IMR-90 (cell line): ENCODE measurements at regions not wholly inside any gene's neighbourhood (a gene's known extent, or its start where the extent isn't known, plus 50 kb on each side); places are given as distances from the start of the nearest gene placed in this dataset.

ENCODE experiments used
- ATAC-seq: fragments of 200-7000 bp; cut with Tn5 transposase; 2 replicates; pipeline ENCODE4 v1.9.1; 2020; ENCODE audit warnings: low read depth, mild to moderate bottlenecking, moderate library complexity
- BruUV-seq: library from RNA; stranded (reverse); fragments of 400-500 nt; replicated peaks from 2 replicates; lab custom pipeline; 2021; lab: Mats Ljungman, UMichigan
- CTCF ChIA-PET: fragments of 300-600 bp; formaldehyde crosslinking; extraction: SDS; loops from one replicate; lab custom pipeline; 2021; ENCODE audit warnings: antibody characterized with exemption; lab: Yijun Ruan, JAX
- POLR2A ChIA-PET: fragments of 300-600 bp; sonication (Branson Sonifier 250); formaldehyde crosslinking; loops from one replicate; lab custom pipeline; 2022; ENCODE audit warnings: antibody characterized with exemption; ENCODE audit not compliant: unreplicated experiment; lab: Charles Lee
- DNase-seq: peaks from one replicate; pipeline ENCODE4 v3.0.0; 2013
- H2AFZ ChIP-seq: replicated peaks from 2 replicates; pipeline ENCODE3; 2013; ENCODE audit warnings: low read length, mild to moderate bottlenecking; ENCODE audit not compliant: poor library complexity
- H2AK5ac ChIP-seq: 2 replicates; pipeline ENCODE4 v1.6.1; 2013; ENCODE audit warnings: low read depth, low read length, inconsistent platforms
- H2AK9ac ChIP-seq: replicated peaks from 2 replicates; pipeline ENCODE3; 2013; ENCODE audit warnings: mild to moderate bottlenecking, low read depth, low read length, moderate library complexity; ENCODE audit not compliant: poor library complexity
- H2BK120ac ChIP-seq: 2 replicates; pipeline ENCODE4 v1.6.1; 2013; ENCODE audit warnings: low read depth, low read length, inconsistent platforms
- H2BK15ac ChIP-seq: 3 replicates; pipeline ENCODE4 v1.6.1; 2013; ENCODE audit warnings: low read depth, low read length, inconsistent platforms
- H2BK20ac ChIP-seq: 2 replicates; pipeline ENCODE4 v1.6.1; 2013; ENCODE audit warnings: low read depth, mild to moderate bottlenecking, inconsistent platforms, low read length, moderate library complexity
- H2BK5ac ChIP-seq: 2 replicates; pipeline ENCODE4 v1.6.1; 2013; ENCODE audit warnings: mild to moderate bottlenecking, low read depth, low read length, inconsistent platforms; ENCODE audit not compliant: poor library complexity, severe bottlenecking
- H3K14ac ChIP-seq: replicated peaks from 2 replicates; pipeline ENCODE4 v1.6.1; 2013; ENCODE audit warnings: low read depth, low read length, inconsistent platforms
- H3K18ac ChIP-seq: 2 replicates; pipeline ENCODE4 v1.6.1; 2013; ENCODE audit warnings: low read depth, low read length, control low read depth
- H3K23ac ChIP-seq: 2 replicates; pipeline ENCODE4 v1.6.1; 2013; ENCODE audit warnings: low read depth, low read length, inconsistent platforms
- H3K27ac ChIP-seq: 2 replicates; pipeline ENCODE4 v1.5.1; 2013; ENCODE audit warnings: mild to moderate bottlenecking, control low read depth, low read length; ENCODE audit not compliant: insufficient read depth
- H3K27me3 ChIP-seq: 2 replicates; pipeline ENCODE4 v1.6.1; 2013; ENCODE audit warnings: low read length; ENCODE audit not compliant: control insufficient read depth, insufficient read depth
- H3K36me3 ChIP-seq: 2 replicates; pipeline ENCODE4 v1.6.1; 2013; ENCODE audit warnings: low read length, mixed read lengths; ENCODE audit not compliant: control insufficient read depth, insufficient read depth
- H3K4ac ChIP-seq: 2 replicates; pipeline ENCODE4 v1.6.1; 2013; ENCODE audit warnings: low read depth, low read length, inconsistent platforms
- H3K4me1 ChIP-seq: 2 replicates; pipeline ENCODE4 v1.6.1; 2013; ENCODE audit warnings: low read length, mixed read lengths; ENCODE audit not compliant: control insufficient read depth, insufficient read depth
- H3K4me2 ChIP-seq: 2 replicates; pipeline ENCODE4 v1.6.1; 2013; ENCODE audit warnings: low read depth, mild to moderate bottlenecking, control low read depth, low read length, moderate library complexity
- H3K4me3 ChIP-seq: 2 replicates; pipeline ENCODE4 v1.5.1; 2013; ENCODE audit warnings: low read depth, mild to moderate bottlenecking, control low read depth, low read length, moderate library complexity; ENCODE audit not compliant: insufficient read depth
- H3K56ac ChIP-seq: 2 replicates; pipeline ENCODE4 v1.6.1; 2013; ENCODE audit warnings: low read length, inconsistent platforms; ENCODE audit not compliant: insufficient read depth; ENCODE audit errors: extremely low read depth
- H3K79me1 ChIP-seq, 2 experiments: 2 replicates each; pipeline ENCODE4 v1.6.1; 2013; ENCODE audit warnings: low read length in 2 of 2, inconsistent platforms in 1 of 2, low read depth in 1 of 2
- H3K9ac ChIP-seq: 2 replicates; pipeline ENCODE4 v1.6.1; 2013; ENCODE audit warnings: low read depth, low read length, control low read depth
- H3K9me1 ChIP-seq: 2 replicates; pipeline ENCODE4 v1.6.1; 2013; ENCODE audit warnings: low read length, inconsistent platforms; ENCODE audit not compliant: insufficient read depth
- H3K9me3 ChIP-seq: 2 replicates; pipeline ENCODE4 v1.6.1; 2013; ENCODE audit warnings: low read length; ENCODE audit not compliant: control insufficient read depth, insufficient read depth
- H4K20me1 ChIP-seq: 2 replicates; pipeline ENCODE4 v1.6.1; 2013; ENCODE audit warnings: low read length, inconsistent platforms; ENCODE audit not compliant: insufficient read depth
- H4K5ac ChIP-seq: 2 replicates; pipeline ENCODE4 v1.6.1; 2013; ENCODE audit warnings: mild to moderate bottlenecking, low read depth, low read length, control low read depth
- H4K8ac ChIP-seq, 2 experiments: 2 replicates each; pipeline ENCODE4 v1.6.1; 2013; ENCODE audit warnings: low read depth in 2 of 2, low read length in 2 of 2, control low read depth in 1 of 2, inconsistent platforms in 1 of 2
- H4K91ac ChIP-seq: 2 replicates; pipeline ENCODE4 v1.6.1; 2013; ENCODE audit warnings: low read depth, low read length, inconsistent platforms; ENCODE audit not compliant: insufficient read depth
- BHLHE40 ChIP-seq: fragments of 150-350 bp; IDR thresholded peaks from 2 replicates; pipeline ENCODE4 v1.6.1; 2016; ENCODE audit warnings: mild to moderate bottlenecking, low read depth, low read length
- CEBPB ChIP-seq: IDR thresholded peaks from 2 replicates; pipeline ENCODE4 v1.6.1; 2012; ENCODE audit warnings: low read depth, low read length, improper control_type of control experiment
- CHD1 ChIP-seq: IDR thresholded peaks from 2 replicates; pipeline ENCODE4 v1.6.1; 2012; ENCODE audit warnings: low read depth, low read length, improper control_type of control experiment
- CTCF ChIP-seq: conservative IDR thresholded peaks from 2 replicates; pipeline ENCODE4 v1.5.1; 2012; ENCODE audit warnings: mild to moderate bottlenecking, low read depth, low read length, improper control_type of control experiment
- ELK1 ChIP-seq: fragments of 150-350 bp; IDR thresholded peaks from 2 replicates; pipeline ENCODE4 v1.6.1; 2016; ENCODE audit warnings: low read depth, mild to moderate bottlenecking, low read length, moderate library complexity, borderline replicate concordance
- FOS ChIP-seq: fragments of 150-350 bp; IDR thresholded peaks from 2 replicates; pipeline ENCODE4 v1.6.1; 2016; ENCODE audit warnings: low read depth, low read length
- MAFK ChIP-seq: IDR thresholded peaks from 2 replicates; pipeline ENCODE4 v1.6.1; 2012; ENCODE audit warnings: low read depth, low read length, improper control_type of control experiment
- MAZ ChIP-seq: IDR thresholded peaks from 2 replicates; pipeline ENCODE4 v1.6.1; 2012; ENCODE audit warnings: low read depth, mild to moderate bottlenecking, low read length, improper control_type of control experiment, moderate library complexity, borderline replicate concordance
- MXI1 ChIP-seq: IDR thresholded peaks from 2 replicates; pipeline ENCODE4 v1.6.1; 2012; ENCODE audit warnings: low read depth, mild to moderate bottlenecking, low read length, moderate library complexity, borderline replicate concordance
- NFE2L2 ChIP-seq: fragments of 150-350 bp; IDR thresholded peaks from 2 replicates; pipeline ENCODE4 v1.6.1; 2016; ENCODE audit warnings: low read depth, mild to moderate bottlenecking, low read length
- POLR2A ChIP-seq: IDR thresholded peaks from 2 replicates; pipeline ENCODE4 v1.6.1; 2012; ENCODE audit warnings: mild to moderate bottlenecking, low read depth, low read length
- RAD21 ChIP-seq: IDR thresholded peaks from 2 replicates; pipeline ENCODE4 v1.6.1; 2012; ENCODE audit warnings: low read length, improper control_type of control experiment
- RCOR1 ChIP-seq: IDR thresholded peaks from 2 replicates; pipeline ENCODE4 v1.6.1; 2012; ENCODE audit warnings: mild to moderate bottlenecking, low read length, improper control_type of control experiment; ENCODE audit not compliant: insufficient replicate concordance
- RFX5 ChIP-seq: IDR thresholded peaks from 2 replicates; pipeline ENCODE4 v1.8.0; 2012; ENCODE audit warnings: low read depth, mild to moderate bottlenecking, low read length, moderate library complexity
- SMC3 ChIP-seq: fragments of 150-350 bp; IDR thresholded peaks from 2 replicates; pipeline ENCODE4 v1.6.1; 2016; ENCODE audit warnings: low read depth, mild to moderate bottlenecking, antibody characterized with exemption, low read length, moderate library complexity
- USF2 ChIP-seq: fragments of 150-350 bp; IDR thresholded peaks from 2 replicates; pipeline ENCODE4 v1.6.1; 2017; ENCODE audit warnings: mild to moderate bottlenecking, antibody characterized with exemption, low read length, low read depth
- WGBS, 2 experiments: methylation state at CpG; one replicate each; pipeline versions ENCODE4 v1.1.5 to v1.1.7; 2013; ENCODE audit warnings: missing lambda C conversion rate in 2 of 2; ENCODE audit not compliant: insufficient read length in 1 of 2; ENCODE audit errors: extremely low coverage in 2 of 2; 5-methylcytosine and 5-hydroxymethylcytosine counted together
- dilution Hi-C: fragments of 300-500 bp; cut with HindIII; formaldehyde crosslinking; loops from one replicate; pipeline ENCODE4 v1.14.3; 2018; ENCODE audit warnings: low sequenced_read_pairs; ENCODE audit not compliant: unreplicated experiment
- in situ Hi-C: fragments of 300-500 bp; cut with MboI; formaldehyde crosslinking; loops from 3 replicates; pipeline ENCODE4 v1.14.3; 2019; ENCODE audit warnings: low sequenced_read_pairs, inconsistent platforms, mixed read lengths
- intact Hi-C: fragments of 100-400 bp; cut with micrococcal nuclease; formaldehyde crosslinking; loops from 2 replicates; pipeline ENCODE4 v1.10.0; 2022

DNA sequence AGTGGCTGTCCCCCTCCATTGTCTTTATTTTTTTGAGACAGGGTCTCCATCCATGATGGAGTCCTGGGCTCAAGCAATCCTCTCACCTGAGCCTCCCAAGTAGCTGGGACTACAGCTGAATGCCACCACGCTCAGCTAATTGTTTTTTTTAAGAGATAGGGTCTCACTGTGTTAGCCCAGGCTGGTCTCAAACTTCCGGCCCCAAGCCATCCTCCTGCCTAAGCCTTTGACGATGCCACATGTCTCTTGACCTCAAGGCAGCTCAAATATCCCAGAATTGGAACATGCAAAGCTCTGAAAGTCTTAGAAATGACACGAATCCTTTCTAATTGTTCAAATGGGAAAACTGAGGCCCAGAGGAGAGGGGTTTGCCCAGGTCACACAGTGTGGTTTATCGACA, 75.4 kb upstream of the ZNF423 start:
- BruUV-seq, result no TSS peak
- dilution Hi-C loops (no loop called here), in situ Hi-C loops (no loop called here), intact Hi-C loops (no loop called here)
- Histone ChIP-seq H3K27me3 (peaks cover 5% of the 10 kb centered on the region), H3K56ac (no peak overlapping the region), H4K91ac (no peak overlapping the region), H2AFZ (no peak overlapping the region), H2BK5ac (no peak overlapping the region), H2BK120ac (no peak overlapping the region), H3K4me2 (no peak overlapping the region), H3K9me1 (no peaks in the 10 kb centered on the region; the same call in 1 of the 2 replicates), H3K14ac (no peak overlapping the region), H3K9me3 (no peaks in the 10 kb centered on the region), H3K4me3 (no peak overlapping the region), H4K5ac (no peak overlapping the region), H3K36me3 (no peaks in the 10 kb centered on the region), H3K27ac (no peak overlapping the region), H3K18ac (no peak overlapping the region), H2AK5ac (no peak overlapping the region), H2AK9ac (no peak overlapping the region), H2BK15ac (no peak overlapping the region), H3K4ac (no peak overlapping the region), H3K9ac (no peak overlapping the region), H2BK20ac (no peak overlapping the region), H4K8ac (no peak overlapping the region), H4K20me1 (no peaks in the 10 kb centered on the region), H3K79me1 (no peaks in the 10 kb centered on the region), H3K4me1 (no peaks in the 10 kb centered on the region), H3K23ac (no peak overlapping the region)
- no peak for TF ChIP-seq MAFK
- no peak for TF ChIP-seq CTCF
- no peak for TF ChIP-seq RFX5
- no peak for TF ChIP-seq MXI1
- no peak for TF ChIP-seq BHLHE40
- TF ChIP-seq RCOR1, result no peak
- TF ChIP-seq USF2, result no peak
- TF ChIP-seq RAD21, result no peak
- no peak for TF ChIP-seq ELK1
- TF ChIP-seq CEBPB, result no peak
- no peak for TF ChIP-seq NFE2L2
- no peak for TF ChIP-seq FOS
- no peak for TF ChIP-seq MAZ
- no peak for TF ChIP-seq POLR2A
- no peak for TF ChIP-seq SMC3
- no peak for TF ChIP-seq CHD1
- POLR2A ChIA-PET, result no interaction called here
- 60% methylated on average over 1 of the region's 5 CpGs; no CpG with 5 or more reads in 1 of the 2 experiments for WGBS, 2 experiments
- CTCF ChIA-PET, result interaction anchor here (1.5 kb wide), 1 partner anchor 26 kb away, joined by 4 read pairs; no protein-coding TSS in a partner anchor
- no peak for ATAC-seq
- DNase-seq, result no peak
